HG03460 (cell line): ENCODE measurements at regions not wholly inside any gene's neighbourhood (a gene's known extent, or its start where the extent isn't known, plus 50 kb on each side); places are given as distances from the start of the nearest gene placed in this dataset.

Source experiments
- ATAC-seq: cut with Tn5 transposase; IDR thresholded peaks from one replicate; pipeline ENCODE4 v1.9.1; 2021; ENCODE audit not compliant: unreplicated experiment

GRCh38 chr3:56985878-56986277 lies 74.6 kb upstream of the SPATA12 start:
- no peak for ATAC-seq

GRCh38 chr3:56985460-56985859 lies 75.0 kb upstream of the SPATA12 start:
- ATAC-seq = no peak

GRCh38 chr3:56983427-56983826 lies 77.0 kb upstream of the SPATA12 start:
- ATAC-seq = no peak

DNA sequence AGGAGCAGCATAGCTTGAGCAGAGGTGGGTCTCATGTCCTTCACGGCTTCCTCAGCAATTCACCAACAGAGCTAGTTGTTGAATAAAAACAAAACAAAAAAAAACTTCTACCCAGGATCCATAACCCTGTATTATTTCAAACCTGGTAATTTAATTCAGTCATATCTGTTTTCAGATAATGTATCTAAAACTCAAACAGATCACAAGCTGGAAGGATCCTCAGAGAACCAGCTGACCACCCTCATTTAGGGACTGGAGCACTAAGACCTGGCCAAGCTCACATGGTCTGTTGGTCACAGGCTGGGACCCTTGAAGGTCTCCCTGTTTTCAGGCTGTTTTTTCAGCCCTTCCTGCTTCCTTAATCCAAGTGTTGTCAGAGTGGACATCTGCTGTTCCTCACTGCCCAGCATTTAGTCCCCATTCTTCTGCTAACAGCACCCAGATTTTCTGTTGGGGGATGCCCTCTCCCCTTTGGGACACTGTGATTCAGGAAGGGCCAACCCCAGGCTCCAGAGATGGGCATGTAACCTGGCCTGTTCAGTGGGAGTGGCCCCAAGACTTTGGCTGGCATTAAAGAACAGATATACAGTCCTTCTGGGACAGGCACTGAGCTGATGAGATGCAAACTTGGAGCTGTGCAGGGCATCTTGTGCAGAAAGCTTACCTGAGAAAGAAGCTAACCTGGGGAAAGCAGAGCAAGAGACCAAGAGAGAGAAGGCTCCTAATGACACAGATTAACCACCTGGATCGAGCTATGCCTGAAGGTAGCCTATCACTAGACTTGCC lies 78.8 kb upstream of the SPATA12 start:
- no peak for ATAC-seq

DNA sequence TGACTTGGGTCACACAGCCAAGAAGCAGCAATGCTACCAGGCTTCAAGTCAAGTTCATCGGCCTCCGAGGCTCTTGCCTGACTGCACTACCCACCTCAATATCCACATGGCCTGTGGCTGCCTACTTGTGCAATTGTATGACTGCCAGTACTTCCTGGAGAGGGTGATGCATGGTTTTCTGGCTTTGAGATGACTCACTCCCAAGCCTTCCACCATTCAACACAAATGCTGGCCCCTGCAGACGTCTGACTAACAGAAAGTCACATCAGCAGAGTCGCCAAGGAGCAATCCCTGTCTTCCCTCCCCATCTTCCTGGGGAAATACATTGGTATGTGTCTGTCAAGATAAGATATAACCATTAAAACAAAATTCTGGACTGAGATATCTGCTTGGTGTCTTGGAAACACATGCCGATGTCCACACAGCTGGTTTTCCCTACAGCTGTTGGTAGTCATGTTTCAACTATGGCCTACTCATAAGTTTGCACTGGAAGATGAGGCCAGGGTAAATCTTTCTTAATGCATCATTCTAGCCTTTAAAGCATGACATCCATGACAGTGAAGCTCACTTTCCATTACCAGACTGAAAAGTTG lies 79.6 kb upstream of the SPATA12 start:
- no peak for ATAC-seq

GRCh38 chr3:56980243-56980642 lies 80.2 kb upstream of the SPATA12 start:
- no peak for ATAC-seq

DNA sequence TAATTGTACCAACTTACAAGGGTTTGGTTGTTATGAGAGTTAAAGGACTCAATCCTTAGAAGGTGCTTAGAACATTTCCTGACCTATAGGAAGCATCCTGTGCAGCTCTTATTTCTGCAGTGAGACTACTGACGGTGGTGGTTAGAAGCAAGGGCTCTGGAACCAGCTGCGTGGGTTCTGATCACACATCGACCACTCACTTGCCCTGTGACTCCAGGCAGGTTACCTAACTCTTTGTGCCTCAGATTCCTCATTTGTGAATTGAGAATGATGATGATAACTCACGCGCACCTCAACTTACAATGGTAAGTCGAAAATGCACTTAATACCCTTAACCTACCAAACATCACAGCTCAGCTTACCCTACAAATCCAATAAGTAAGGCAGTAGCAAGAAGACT lies 80.7 kb upstream of the SPATA12 start:
- no peak for ATAC-seq

DNA sequence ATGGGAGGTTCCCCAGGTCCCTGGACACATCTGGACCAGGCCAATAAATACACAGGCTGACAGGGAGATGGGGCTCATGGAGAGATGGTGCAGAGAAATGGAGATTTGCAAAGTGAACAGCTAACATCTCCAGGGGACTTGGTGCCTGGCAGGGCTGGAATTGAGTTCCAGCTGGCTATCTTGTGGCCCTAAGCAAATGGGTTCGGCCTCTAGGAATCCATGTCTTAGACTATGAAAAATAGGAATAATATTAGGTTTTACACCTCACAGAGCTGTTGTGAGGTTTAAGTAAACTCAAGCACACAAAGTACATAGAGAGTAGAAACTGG lies 82.9 kb upstream of the SPATA12 start:
- ATAC-seq = no peak

DNA sequence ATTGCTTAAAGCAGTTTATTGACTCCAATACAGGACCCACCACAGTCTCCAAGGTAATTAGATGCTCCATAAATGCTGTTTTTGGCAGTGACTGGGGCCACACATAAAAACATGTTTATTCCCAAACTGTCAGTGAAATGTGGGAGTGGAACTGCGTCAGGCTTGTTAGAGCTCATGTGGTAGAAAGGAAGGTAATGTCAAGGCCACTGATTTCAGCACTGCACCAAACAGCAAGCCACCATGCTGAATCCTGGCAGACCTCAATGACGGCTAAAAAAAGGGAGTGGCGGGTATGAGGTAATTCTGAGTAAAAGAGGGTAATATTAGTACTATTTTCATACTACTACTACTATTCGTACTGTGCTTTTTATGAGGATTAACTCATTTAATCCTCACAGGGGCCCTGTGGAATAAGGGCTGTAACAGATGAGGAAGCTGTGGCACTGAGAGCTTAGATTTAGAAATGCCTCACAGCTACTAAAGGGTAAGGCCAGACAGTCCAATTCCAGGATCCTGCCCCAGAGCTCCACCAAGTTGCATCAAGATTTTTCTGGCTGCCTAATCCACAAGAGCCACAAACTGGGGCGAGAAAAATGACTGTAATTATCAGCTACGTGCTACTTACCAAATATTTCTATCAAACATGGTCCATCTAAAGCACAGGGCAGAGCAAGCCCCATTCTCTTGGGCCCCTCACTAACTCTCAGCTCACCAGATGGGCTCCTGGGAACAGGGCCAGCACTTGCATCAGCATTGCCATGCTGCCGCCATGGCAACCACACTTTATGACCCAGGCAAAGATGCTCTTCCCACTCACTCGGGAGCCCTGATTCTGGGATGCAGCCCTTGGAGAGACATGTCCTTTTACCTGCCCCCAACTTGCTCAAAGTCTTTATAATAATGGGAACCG lies 83.6 kb upstream of the SPATA12 start:
- no peak for ATAC-seq

DNA sequence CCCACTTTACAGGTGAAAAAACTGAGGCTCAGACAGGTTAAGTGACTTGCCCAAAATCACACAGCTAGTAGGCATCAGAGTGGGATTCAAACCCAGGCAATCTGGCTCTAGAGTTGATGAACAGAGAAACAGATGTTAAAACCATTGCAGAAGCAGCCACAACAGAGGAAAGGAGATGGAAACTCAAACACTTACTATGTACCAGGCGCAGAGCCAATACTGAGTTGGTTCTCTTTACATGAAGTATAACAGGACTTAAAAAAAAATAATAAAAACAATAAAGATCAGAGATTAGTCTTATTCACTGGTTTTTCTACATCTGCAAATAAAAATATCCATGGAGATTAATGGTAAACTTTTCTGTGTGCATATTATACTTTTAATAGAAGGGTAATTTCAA lies 84.9 kb upstream of the SPATA12 start:
- ATAC-seq = no peak

GRCh38 chr3:56974247-56974930 lies 86.1 kb upstream of the SPATA12 start:
- no peak for ATAC-seq

DNA sequence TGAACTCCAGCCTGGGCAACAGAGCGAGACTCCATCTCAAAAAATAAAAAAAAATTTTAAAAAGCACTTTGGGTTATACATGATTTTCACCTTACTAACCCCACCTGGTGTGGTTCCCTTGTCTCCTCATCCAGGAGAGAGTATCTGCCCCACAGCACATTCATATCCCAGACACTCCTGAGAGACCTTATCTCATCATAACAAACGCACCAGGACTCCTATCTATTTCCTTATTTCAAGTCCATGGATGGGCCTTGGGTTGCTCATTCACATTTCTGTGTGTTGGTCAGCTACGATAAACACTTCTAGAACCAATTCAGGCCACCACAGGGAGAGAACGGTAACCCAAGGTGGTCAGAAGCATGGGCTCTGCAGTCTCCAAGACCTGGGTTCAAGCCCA lies 88.6 kb upstream of the SPATA12 start:
- no peak for ATAC-seq

- no peak for ATAC-seq
Observed at GRCh38 chr3:56971261-56971660, 89.2 kb upstream of the SPATA12 start.

- ATAC-seq = no peak
Observed at GRCh38 chr3:56970461-56970879, 90.0 kb upstream of the SPATA12 start.

DNA sequence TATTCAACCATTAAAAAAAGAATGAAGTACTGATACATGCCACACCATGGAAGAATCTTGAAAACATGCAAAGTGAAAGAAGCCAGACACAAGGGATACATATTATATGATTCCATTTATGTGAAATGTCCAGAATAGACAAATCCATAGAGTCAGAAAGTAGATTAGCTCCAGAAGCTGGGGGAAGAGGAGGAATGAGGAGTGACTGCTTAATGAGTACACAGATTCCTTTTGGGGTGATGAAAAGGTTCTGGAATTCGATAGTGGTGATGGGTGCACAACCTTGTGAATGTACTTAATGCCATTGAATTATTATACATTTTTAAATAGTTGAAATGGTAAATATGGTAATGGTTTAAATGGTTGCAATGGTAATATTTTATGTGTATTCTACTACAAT lies 90.6 kb upstream of the SPATA12 start:
- no peak for ATAC-seq

DNA sequence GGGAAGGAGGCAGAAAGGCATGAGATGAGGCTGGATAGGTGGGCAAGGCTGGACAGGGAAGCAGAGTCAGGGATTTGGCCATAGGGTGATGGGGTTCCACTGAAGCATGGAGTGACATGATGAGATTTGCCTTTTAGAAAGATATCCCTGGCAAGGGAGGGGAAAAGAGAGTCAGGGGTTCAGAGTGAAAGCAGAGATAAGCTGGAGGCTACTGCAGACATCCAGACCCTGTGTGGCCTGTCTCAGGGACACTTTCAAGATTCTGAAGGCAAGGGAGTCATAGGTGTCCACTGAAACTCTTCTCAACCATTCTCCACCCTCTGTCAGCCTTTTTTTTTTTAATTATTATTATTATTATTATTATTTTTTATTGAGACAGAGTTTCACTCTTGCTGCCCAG lies 94.0 kb upstream of the SPATA12 start:
- no peak for ATAC-seq

DNA sequence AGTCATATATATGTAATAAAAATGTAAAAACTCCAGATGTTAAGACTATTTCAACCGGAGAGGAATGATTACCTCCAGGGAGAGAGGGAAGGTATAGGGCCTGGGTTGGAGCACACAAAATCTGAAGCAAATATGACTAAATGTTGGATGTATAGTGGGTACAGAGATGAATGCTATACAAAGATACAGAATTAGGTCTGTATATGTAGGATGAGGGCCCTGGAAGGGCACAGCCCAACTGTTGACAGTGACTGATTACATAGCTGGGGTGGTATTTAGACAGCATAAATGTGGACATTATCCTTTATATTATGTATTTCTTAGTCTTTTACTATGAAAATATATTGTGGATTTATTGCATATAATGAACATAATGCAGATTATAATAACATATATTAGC lies 94.4 kb upstream of the SPATA12 start:
- no peak for ATAC-seq

DNA sequence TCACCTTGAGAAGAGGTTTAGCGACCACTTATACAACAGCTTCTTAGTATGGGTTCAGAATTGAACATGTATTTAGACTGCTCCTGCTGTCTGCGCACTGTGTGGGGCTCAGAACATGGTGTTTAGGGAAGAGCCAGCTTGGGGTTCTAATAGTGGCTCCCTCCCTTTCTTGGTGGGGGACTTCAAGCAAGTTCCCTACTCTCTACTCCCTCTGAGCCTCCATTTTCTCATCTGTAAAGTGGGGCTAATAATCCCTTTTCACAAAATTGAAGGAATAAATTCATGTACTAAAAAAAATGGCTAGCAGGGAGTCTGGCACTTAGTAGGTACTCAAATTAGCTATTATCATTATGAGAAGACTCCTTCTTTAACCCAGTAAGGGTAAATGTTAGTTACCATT lies 97.5 kb upstream of the SPATA12 start:
- no peak for ATAC-seq

GRCh38 chr3:56962206-56962605 lies 98.3 kb upstream of the SPATA12 start:
- ATAC-seq = no peak

DNA sequence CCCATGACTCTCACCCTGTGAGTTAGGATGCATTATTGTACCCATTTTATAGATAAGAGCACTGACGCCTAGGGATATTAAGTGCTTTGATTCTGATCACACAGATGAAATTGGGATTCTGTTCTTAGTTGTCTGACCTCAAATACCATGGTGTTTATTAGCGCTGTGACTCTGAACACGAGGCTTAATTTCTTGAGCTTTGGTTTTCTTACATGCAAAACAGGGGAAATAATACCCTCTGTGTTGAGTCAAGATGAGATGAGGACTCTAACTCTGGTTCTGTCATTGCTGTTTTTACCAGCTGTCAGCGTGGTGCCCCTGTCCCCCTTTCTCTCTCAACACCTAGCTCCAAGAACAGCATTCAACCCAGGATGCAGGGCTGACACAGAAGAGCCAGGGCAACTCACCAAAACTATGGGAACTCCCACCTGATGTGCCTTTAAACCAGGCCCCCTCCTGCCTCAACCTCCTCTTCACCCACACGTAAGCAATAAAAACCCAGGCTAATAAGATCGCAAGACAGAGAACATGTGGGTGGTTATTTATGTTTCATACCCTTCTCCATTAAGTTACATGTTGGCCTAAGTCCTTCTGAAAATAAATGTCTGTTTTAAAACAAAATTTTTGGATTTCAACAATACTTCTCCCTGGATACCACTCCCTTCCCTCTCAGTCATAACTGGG lies 100.1 kb upstream of the SPATA12 start:
- ATAC-seq = no peak

GRCh38 chr3:56958879-56959278 lies 101.6 kb upstream of the SPATA12 start:
- no peak for ATAC-seq
